ENCODE measurements at regions not wholly inside any gene's neighbourhood (a gene's known extent, or its start where the extent isn't known, plus 50 kb on each side); places are given as distances from the start of the nearest gene placed in this dataset.

- H3K4me3 ChIP-seq (ENCODE audit: control insufficient read depth, low read depth, low read length) = no peak overlapping the region
- TF ChIP-seq CTCF (conservative IDR thresholded peaks at IDR 0.05; ENCODE audit: control insufficient read depth, insufficient read depth, low read depth, low read length) = no peak
- DNase-seq (ENCODE audit: low read depth) = no peak
Measured at GRCh38 chr2:60353863-60354262, 199.6 kb downstream of the BCL11A start.

- H3K4me3 ChIP-seq (ENCODE audit: control insufficient read depth, low read depth, low read length) = no peak overlapping the region
- no peak for DNase-seq (ENCODE audit: low read depth)
- no peak for TF ChIP-seq CTCF (conservative IDR thresholded peaks at IDR 0.05; ENCODE audit: control insufficient read depth, insufficient read depth, low read depth, low read length)
Measured at GRCh38 chr2:60353406-60353800, 200.1 kb downstream of the BCL11A start.

GRCh38 chr2:60352491-60353405, 200.7 kb downstream of the BCL11A start:
- TF ChIP-seq CTCF (conservative IDR thresholded peaks at IDR 0.05; ENCODE audit: control insufficient read depth, insufficient read depth, low read depth, low read length) = no peak
- H3K4me3 ChIP-seq (ENCODE audit: control insufficient read depth, low read depth, low read length) = no peak overlapping the region
- DNase-seq (ENCODE audit: low read depth) = no peak

- TF ChIP-seq CTCF (conservative IDR thresholded peaks at IDR 0.05; ENCODE audit: control insufficient read depth, insufficient read depth, low read depth, low read length) = no peak
- no peak for DNase-seq (ENCODE audit: low read depth)
- H3K4me3 ChIP-seq (ENCODE audit: control insufficient read depth, low read depth, low read length) = no peak overlapping the region
Measured at GRCh38 chr2:60351802-60352201, 201.7 kb downstream of the BCL11A start.

GRCh38 chr2:60351321-60351720, 202.1 kb downstream of the BCL11A start:
- no peak for DNase-seq (ENCODE audit: low read depth)
- TF ChIP-seq CTCF (conservative IDR thresholded peaks at IDR 0.05; ENCODE audit: control insufficient read depth, insufficient read depth, low read depth, low read length) = no peak
- H3K4me3 ChIP-seq (ENCODE audit: control insufficient read depth, low read depth, low read length) = no peak overlapping the region

GRCh38 chr2:60350791-60351190, 202.7 kb downstream of the BCL11A start:
- no peak overlapping the region for H3K4me3 ChIP-seq (ENCODE audit: control insufficient read depth, low read depth, low read length)
- TF ChIP-seq CTCF (conservative IDR thresholded peaks at IDR 0.05; ENCODE audit: control insufficient read depth, insufficient read depth, low read depth, low read length) = no peak
- no peak for DNase-seq (ENCODE audit: low read depth)
